ENCODE measurements at regions not wholly inside any gene's neighbourhood (a gene's known extent, or its start where the extent isn't known, plus 50 kb on each side); places are given as distances from the start of the nearest gene placed in this dataset.

- TF ChIP-seq, protein P1, sequence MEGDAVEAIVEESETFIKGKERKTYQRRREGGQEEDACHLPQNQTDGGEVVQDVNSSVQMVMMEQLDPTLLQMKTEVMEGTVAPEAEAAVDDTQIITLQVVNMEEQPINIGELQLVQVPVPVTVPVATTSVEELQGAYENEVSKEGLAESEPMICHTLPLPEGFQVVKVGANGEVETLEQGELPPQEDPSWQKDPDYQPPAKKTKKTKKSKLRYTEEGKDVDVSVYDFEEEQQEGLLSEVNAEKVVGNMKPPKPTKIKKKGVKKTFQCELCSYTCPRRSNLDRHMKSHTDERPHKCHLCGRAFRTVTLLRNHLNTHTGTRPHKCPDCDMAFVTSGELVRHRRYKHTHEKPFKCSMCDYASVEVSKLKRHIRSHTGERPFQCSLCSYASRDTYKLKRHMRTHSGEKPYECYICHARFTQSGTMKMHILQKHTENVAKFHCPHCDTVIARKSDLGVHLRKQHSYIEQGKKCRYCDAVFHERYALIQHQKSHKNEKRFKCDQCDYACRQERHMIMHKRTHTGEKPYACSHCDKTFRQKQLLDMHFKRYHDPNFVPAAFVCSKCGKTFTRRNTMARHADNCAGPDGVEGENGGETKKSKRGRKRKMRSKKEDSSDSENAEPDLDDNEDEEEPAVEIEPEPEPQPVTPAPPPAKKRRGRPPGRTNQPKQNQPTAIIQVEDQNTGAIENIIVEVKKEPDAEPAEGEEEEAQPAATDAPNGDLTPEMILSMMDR (IDR thresholded peaks at IDR 0.05; ENCODE audit: insufficient read depth, low read length, poor library complexity, severe bottlenecking): no peak
- TF ChIP-seq EZH2phosphoT487 (conservative IDR thresholded peaks at IDR 0.05; ENCODE audit: low read length): no peak
Observed at GRCh38 chr1:34367954-34368353, 191.2 kb downstream of the C1orf94 start.

Measured in SU-DHL-6 (cell line).